Stimulated activated CD4-positive, alpha-beta T cell treated with anti-CD3 and anti-CD28 coated beads, TNF-alpha, amount 100 ng/mL, for 24 hours (primary cell): ENCODE measurements at regions not wholly inside any gene's neighbourhood (a gene's known extent, or its start where the extent isn't known, plus 50 kb on each side); places are given as distances from the start of the nearest gene placed in this dataset.
"Not testable (repeated sequence)": the region's sequence is repeated elsewhere in the genome, so short reads cannot be mapped to it uniquely, and the experiment has no call there.

ENCODE experiments used
- DNase-seq, 3 experiments: peaks; one replicate each; pipeline ENCODE4 v3.0.0-alpha.2; 2020; ENCODE audit warnings: low read depth in 3 of 3

- DNase-seq = no peak
These were observed 143.5 kb downstream of the TFPI2 start for GRCh38 chr7:93747019-93747418.

- no peak for DNase-seq
These were observed 151.1 kb downstream of the TFPI2 start for GRCh38 chr7:93739424-93739823.

GRCh38 chr7:93737953-93738352, 152.6 kb downstream of the TFPI2 start:
- no peak for DNase-seq

DNA sequence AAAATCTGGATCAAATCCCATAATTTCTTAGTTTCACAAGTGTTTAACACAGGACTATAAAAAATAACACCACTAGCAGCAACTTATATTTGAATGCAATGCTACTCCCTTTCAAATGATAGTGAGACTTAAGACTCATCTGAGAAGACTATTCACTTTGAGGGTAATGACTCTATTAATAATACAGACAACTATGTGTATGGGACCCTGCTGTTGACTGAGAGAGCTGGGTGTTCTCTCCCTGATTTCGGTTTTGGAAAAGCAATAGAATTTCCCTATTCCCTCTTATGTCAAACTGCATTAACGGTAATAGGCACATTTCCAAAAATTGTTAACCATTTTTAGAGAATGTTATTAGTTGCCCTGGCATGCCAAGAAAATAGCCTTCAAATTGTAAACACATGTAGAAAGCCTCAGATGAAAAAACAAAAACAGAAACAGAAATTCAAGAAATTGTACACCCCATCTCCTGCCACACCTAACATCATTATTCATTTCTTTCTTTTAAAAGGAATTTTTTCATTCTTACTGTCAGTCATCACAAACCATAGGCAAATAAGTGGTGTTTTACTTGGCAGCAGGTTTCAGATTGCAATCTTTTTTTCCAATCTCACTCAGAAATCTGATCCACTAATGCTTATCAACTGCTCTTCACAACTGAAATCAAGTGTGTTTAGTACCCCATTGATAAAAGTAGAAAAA, 153.7 kb downstream of the TFPI2 start:
- DNase-seq = no peak

GRCh38 chr7:93728292-93728691, 153.8 kb upstream of the CALCR start:
- DNase-seq = no peak

GRCh38 chr7:93725954-93726353, 151.4 kb upstream of the CALCR start:
- DNase-seq = no peak

DNA sequence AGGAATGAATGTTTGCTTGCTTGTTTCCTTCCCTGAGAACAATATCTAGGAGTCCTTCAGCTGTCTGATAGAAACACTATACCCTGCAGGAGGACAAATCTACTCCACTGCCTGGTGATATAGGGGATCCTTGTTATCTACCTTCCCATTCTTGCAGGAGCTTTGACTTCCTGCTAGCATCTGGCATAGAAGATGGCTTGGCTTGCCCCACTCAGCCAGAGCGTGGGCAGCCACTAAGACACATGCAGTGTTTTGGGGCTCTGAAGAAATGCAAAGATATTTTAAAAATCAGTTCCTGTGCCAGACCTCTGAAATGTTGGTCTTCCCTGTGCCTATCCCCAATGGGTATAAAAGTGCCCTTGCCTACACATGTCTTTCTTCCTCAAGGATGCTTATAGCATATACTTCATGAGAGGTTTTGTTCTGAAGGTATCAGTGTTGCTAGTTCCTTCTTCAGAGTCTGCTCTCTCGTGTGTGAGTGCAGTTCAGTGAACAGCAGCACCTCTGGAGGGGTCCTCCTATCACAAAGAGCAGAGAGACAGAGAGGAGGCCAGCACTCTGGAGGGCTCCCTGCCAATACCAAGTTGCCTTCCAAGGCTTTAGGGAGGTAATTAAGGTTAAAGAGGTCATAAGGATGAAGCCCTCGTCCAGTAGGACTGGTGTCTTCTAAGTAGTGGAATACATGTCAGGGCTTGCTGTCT, 149.1 kb upstream of the CALCR start:
- DNase-seq = no peak

- no peak for DNase-seq
These were observed 145.6 kb upstream of the CALCR start for GRCh38 chr7:93720106-93720505.

GRCh38 chr7:93719546-93719945, 145.0 kb upstream of the CALCR start:
- no peak for DNase-seq

DNA sequence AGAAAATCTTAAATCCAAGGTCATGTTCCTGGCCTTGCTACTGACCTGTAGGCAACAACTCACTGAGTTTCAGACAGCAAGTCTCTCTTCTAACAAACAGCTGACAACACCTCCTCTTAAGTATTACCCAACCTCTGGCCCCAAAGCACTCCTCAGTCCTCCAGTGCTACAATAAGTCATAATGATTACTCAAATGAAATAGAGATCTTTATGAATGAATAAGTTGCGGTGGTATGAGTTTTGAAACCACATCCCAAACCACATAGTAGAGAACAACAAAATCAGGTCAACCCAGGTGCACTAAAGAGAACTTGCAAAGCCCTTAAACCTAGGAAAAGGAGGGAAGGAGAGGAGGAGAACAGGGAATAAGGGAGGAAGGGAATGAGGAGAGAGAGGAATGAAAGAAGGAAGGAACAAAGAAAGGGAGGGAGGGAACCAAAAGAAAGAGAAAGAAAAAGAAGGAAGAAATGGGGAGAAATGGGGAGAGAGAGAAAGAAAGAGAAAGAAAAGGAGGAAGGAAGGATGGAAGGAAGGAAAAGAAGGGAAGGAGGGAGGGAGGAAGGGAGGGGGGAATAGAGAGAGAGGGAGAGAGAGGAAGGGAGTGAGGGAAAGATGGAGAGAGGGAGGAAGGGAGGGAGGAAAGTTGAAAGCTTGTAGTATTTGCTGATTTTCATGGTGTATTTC, 142.8 kb upstream of the CALCR start:
- DNase-seq = no peak

DNA sequence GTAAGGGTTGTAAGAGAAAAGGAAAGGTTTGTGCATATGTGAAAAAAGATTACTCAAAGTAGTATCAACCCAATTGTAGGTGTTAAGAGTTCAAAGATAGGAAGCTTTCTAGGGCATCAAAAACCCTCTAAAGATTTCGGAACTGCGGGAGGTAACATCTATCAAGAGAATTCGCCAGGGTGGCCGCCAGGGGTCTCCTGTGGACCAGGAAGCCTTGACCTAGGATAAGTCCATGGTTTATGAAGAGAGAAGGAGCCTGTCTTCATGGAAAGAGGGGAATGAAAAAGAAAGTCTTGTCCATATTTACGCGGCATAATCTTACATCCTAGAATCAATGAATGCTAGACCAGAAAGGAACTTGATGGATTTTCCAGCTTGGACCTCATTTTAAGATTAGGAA, 140.7 kb upstream of the CALCR start:
- peak in 1 of 3 experiments; percentile 11 for DNase-seq

DNA sequence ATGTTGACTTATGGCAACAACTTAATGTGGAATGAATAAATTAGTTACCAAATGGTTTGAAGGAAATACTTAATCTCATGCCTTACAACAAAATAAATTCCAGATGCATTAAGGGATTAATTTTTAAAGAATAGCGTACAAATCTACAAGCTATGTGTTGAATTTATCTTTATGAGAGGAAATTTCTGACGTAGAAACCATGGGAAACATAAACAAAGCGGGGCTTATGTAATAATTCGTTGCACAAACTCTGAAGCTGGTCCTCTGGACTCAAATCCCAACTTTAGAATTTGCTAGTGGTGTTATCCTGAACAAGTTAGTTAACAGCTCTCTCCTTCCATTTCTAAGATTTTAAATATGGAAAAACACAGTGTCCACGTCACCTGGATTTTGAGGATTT, 137.4 kb upstream of the CALCR start:
- no peak for DNase-seq

DNA sequence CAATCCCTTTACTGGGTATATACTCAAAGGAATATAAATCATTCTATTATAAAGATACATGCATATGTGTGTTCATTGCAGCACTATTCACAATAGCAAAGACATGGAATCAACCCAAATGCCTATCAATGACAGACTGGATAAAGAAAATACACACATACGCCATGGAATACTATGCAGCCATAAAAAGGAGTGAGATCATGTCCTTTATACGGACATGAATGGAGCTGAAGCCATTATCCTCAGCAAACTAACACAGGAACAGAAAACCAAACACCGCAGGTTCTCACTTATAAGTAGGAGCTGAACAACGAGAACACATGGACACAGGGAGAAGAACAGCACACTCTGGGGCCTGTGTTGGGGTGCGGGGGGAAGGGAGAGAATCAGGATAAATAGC, 133.7 kb upstream of the CALCR start:
- DNase-seq = not testable (repeated sequence)

DNA sequence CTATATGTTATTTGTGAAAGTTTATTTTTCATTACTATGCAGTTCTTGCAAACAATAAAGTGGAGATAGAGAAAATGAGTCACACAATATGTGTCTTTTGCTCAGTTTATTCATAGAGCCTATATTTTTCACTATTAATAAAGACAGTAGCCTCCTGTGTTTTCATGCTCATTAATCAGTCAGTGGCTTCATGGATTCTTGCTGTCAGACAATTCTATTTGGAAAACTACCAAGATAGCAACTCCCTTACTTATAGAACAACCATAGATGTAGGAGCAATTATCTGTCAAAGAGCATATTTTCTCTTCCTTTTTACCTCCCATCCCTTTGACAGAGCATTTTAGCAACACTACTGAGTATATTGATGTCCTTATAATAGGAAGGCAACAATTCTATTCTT, 132.7 kb upstream of the CALCR start:
- DNase-seq = no peak

GRCh38 chr7:93706162-93706561, 131.6 kb upstream of the CALCR start:
- DNase-seq = not testable (repeated sequence)

DNA sequence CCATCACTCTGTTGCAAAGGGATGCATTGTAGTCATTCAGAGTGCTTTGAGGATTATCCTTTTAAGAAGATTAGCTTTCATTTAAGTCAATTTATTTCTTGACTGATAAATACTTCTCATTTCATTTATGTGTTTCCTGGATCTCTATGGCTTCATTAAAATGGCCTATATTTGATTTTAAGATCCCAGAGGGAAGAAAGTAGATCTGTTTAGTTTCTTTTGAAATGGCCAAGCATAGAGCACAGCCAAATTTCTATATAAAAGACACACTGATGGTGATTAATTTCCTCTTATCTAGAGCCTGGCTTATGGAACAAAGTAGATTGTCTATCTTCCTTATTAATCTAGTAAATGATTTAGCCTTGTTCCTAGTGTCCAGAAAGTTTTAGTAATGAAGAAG, 129.7 kb upstream of the CALCR start:
- no peak for DNase-seq

DNA sequence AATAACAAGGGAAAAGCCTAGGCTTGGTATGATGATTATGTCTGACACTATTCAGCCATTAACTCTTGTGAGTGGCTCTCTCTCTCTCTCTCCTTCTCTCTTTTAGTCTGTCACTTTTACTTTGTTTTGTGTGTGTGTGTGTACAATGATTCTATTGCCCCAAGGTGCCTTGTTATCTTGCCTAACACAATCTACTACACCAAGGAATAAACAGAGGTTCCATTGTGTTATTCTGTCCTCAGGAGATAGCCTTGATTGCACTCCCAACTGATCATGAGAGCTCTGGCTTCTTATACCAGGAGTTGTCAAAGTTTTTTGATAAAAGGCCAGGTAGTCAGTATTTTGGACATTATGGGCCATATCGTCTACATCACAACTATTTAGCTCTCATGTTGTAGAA, 123.4 kb upstream of the CALCR start:
- no peak for DNase-seq

DNA sequence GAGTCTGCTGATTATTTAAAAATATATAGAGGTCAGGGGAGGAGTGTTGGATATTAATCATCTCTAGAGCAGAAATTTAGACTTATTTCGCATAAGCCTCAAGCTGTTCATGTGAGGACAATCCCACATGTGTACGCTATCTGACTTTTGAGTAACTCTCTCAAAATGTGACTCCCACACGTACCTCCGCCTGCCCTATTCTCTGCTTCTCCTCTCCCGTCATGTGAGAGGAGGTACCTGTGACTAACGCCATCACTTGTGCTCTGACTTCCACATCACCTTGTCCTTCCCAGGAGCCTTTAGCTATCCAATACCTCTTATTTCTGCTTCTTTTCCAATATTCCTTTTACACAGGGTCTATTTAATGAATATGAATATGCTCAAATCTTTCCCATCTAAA, 119.3 kb upstream of the CALCR start:
- DNase-seq = no peak

GRCh38 chr7:93690021-93690420, 115.5 kb upstream of the CALCR start:
- no peak for DNase-seq

- no peak for DNase-seq
These were observed 103.7 kb upstream of the CALCR start for GRCh38 chr7:93678185-93678584.

DNA sequence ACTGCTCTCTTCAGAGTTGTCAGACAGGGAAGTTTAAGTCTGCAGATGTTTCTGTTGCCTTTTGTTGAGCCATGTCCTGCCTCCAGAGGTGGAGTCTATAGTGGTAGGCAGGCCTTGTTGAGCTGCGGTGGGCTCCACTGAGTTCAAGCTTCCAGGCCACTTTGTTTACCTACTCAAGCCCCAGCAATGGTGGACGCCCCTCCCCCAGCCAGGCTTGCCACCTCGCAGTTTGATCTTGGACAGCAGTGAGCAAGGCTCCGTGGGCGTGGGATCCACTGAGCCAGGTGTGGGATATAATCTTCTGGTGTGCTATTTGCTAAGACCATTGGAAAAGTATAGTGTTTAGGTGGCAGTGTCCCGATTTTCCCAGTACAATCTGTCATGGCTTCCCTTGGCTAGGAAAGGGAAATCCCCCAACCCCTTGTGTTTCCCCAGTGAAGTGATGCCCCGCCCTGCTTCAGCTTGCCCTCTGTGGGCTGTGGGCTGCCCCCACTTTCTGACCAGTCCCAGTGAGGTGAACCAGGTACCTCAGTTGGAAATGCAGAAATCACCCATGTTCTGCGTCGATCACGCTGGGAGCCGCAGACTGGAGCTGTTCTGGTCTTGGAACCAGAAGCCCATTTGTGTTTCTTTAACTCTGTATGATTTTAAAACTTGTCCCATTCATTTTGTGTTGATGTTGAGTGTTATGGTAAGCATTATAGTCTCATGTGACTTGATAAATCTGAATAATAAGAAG, 89.2 kb upstream of the CALCR start:
- DNase-seq = no peak

DNA sequence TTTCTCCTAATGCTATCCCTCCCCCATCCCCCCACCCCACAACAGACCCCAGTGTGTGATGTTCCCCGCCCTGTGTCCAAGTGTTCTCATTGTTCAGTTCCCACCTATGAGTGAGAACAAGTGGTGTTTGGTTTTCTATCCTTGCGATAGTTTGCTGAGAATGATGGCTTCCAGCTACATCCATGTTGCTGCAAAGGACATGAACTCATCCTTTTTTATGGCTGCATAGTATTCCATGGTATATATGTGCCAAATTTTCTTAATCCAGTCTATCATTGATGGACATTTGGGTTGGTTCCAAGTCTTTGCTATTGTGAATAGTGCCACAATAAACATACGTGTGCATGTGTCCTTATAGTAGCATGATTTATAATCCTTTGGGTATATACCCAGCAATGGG, 83.6 kb upstream of the CALCR start:
- not testable (repeated sequence) for DNase-seq
